Sigmoid colon (tissue), 4 donors: ENCODE measurements at regions not wholly inside any gene's neighbourhood (a gene's known extent, or its start where the extent isn't known, plus 50 kb on each side); places are given as distances from the start of the nearest gene placed in this dataset.

Experiments
- EP300 ChIP-seq, 4 donors: sonication (generic); formaldehyde crosslinking; IDR thresholded peaks; one replicate each; pipeline ENCODE4 v1.6.1; 2017; ENCODE audit warnings: antibody characterized with exemption in 4 of 4
- POLR2A ChIP-seq, 2 donors: fragments of 450-650 bp; IDR thresholded peaks; one replicate each; pipeline ENCODE4 v1.6.1; 2016; ENCODE audit warnings: antibody characterized with exemption in 2 of 2, mild to moderate bottlenecking in 2 of 2, moderate library complexity in 2 of 2
- POLR2AphosphoS5 ChIP-seq, 4 donors: sonication (generic); formaldehyde crosslinking; IDR thresholded peaks; one replicate each; pipeline ENCODE4 v1.6.1; 2017; ENCODE audit warnings: antibody characterized with exemption in 4 of 4
- TF ChIP-seq, protein P1 (sequence below), 4 experiments: fragments of 450-650 bp in 3 of 4; fragments of 200-600 bp in 1 of 4; IDR thresholded peaks; one replicate each; pipeline ENCODE4 v1.5.1; 2016 to 2019; ENCODE audit warnings: antibody characterized with exemption in 4 of 4, mild to moderate bottlenecking in 3 of 4, moderate library complexity in 2 of 4

DNA sequence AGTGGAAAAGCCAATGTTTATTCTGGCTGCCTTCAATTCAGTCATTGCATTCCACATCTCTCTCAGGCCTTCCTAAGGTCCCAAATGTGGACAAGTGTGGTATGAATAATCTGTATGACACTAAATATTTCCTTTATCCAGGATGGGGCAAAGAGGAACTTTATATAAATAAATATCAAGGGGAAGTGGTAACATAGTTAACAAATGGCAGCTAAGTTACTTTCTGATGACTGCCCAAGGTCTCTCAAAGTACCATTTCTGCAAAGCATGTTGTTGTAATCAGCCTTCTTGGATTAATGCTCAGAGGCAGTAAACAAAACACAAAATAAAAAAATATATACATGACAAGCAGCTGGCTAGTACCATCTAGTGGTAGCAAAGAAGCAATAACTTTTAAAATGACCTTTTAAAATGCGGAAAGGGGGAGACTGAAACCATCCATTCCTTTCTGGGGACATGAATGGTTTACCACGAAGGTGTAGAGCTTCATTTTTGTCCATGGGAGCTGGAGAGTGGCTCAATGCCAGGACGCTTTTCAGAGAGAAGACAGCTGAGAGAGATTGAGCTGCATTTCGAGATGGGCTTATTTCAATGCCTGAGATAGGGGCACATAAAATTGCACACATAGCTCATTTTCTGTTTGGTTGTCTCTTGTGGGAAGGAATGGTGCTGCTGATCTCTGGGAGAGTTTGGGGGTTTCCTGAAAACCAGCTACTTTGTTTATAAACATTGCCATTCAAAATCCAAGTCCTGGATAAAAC lies 259.2 kb downstream of the RFC3 start:
- TF ChIP-seq EP300 (IDR thresholded peaks at IDR 0.05) (no peak), POLR2AphosphoS5 (IDR thresholded peaks at IDR 0.05) (no peak), POLR2A (IDR thresholded peaks at IDR 0.05) (no peak)
- TF ChIP-seq, protein P1, sequence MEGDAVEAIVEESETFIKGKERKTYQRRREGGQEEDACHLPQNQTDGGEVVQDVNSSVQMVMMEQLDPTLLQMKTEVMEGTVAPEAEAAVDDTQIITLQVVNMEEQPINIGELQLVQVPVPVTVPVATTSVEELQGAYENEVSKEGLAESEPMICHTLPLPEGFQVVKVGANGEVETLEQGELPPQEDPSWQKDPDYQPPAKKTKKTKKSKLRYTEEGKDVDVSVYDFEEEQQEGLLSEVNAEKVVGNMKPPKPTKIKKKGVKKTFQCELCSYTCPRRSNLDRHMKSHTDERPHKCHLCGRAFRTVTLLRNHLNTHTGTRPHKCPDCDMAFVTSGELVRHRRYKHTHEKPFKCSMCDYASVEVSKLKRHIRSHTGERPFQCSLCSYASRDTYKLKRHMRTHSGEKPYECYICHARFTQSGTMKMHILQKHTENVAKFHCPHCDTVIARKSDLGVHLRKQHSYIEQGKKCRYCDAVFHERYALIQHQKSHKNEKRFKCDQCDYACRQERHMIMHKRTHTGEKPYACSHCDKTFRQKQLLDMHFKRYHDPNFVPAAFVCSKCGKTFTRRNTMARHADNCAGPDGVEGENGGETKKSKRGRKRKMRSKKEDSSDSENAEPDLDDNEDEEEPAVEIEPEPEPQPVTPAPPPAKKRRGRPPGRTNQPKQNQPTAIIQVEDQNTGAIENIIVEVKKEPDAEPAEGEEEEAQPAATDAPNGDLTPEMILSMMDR (IDR thresholded peaks at IDR 0.05), result peak; percentile 24 to 61 (median 48)
